ENCODE measurements at regions not wholly inside any gene's neighbourhood (a gene's known extent, or its start where the extent isn't known, plus 50 kb on each side); places are given as distances from the start of the nearest gene placed in this dataset.

DNA sequence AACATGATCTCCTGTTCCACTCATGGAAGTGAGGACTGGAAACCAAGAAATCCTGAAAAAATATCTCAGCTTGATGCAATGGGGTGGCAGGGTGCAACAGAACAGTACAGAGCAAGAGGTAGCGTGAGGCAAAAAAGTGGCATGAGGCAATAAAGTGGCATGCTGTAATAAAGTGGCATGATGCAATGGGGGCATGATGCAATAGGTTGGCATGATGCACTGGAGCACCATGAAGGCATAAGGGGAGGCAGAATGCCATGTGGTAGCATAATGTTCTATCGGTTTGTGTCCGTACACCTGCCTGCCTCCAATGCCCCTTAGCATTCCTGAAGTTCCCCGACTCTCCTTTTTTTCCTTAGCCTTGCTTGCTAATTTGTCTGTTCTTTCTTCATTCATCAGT, 648.4 kb downstream of the TMEM182 start:
- no CpG with 5 or more reads among the region's 4 CpGs for WGBS (ENCODE audit: extremely low coverage, insufficient read length, low lambda C conversion rate)
- Histone ChIP-seq H3K4me1 (ENCODE audit: insufficient read depth, low read length) (no peaks in the 10 kb centered on the region), H3K56ac (ENCODE audit: insufficient read length, low read depth, low read length) (no peak overlapping the region), H2BK120ac (ENCODE audit: low read depth, low read length, poor library complexity, severe bottlenecking) (no peak overlapping the region), H2AK5ac (ENCODE audit: insufficient read length, low read length) (no peak overlapping the region), H3K9ac (ENCODE audit: extremely low read depth, insufficient read length, low read length) (no peak overlapping the region), H4K8ac (replicated peaks; ENCODE audit: insufficient read length, low read depth, low read length) (no peak overlapping the region), H3K23ac (ENCODE audit: insufficient read length, low read depth, low read length) (no peak overlapping the region), H3K27me3 (ENCODE audit: insufficient read depth, low read length) (no peaks in the 10 kb centered on the region), H4K5ac (ENCODE audit: insufficient read length, low read depth, low read length) (no peak overlapping the region), H3K18ac (ENCODE audit: insufficient read length, low read depth, low read length) (no peak overlapping the region), H4K91ac (ENCODE audit: insufficient read length, low read depth, low read length) (no peak overlapping the region), H3K79me1 (ENCODE audit: insufficient read depth, low read depth, low read length, poor library complexity, severe bottlenecking) (no peaks in the 10 kb centered on the region), H2AFZ (ENCODE audit: low read length) (no peak overlapping the region), H2BK5ac (ENCODE audit: insufficient read length, low read length) (no peak overlapping the region), H3K27ac (ENCODE audit: insufficient read length, low read depth, low read length) (no peak overlapping the region), H4K20me1 (ENCODE audit: control insufficient read depth, insufficient read depth, insufficient read length) (no peaks in the 10 kb centered on the region), H2BK15ac (ENCODE audit: low read depth, low read length) (no peak overlapping the region), H3K9me3 (ENCODE audit: control insufficient read depth, low read depth, low read length) (no peaks in the 10 kb centered on the region), H2BK20ac (ENCODE audit: low read depth, low read length, poor library complexity, severe bottlenecking) (no peak overlapping the region), H3K79me2 (ENCODE audit: insufficient read depth, low read length) (no peaks in the 10 kb centered on the region), H3T11ph (ENCODE audit: low read length) (no peak overlapping the region), H3K4me2 (ENCODE audit: insufficient read depth, insufficient read length, low read length) (no peak overlapping the region), H3K4ac (ENCODE audit: low read depth, low read length) (no peak overlapping the region), H3K23me2 (ENCODE audit: insufficient read length, low read depth, low read length, poor library complexity, severe bottlenecking) (no peaks in the 10 kb centered on the region), H3K14ac (ENCODE audit: insufficient read depth, low read length) (no peak overlapping the region), H2BK12ac (ENCODE audit: insufficient read length, low read depth, low read length) (no peak overlapping the region)
- Mint-ChIP-seq H3K36me3 (ENCODE audit: insufficient read depth in 1 of 3, low read depth in 3 of 3) (no peaks in the 10 kb centered on the region; a peak in 2 of 7 replicates), H3K27ac (no peak overlapping the region), H3K27me3 (ENCODE audit: low read depth) (no peaks in the 10 kb centered on the region), H3K4me1 (peaks cover 0 to 5% of the 10 kb centered on the region in 2 experiments; a peak in 1 of 4 replicates), H3K9me3 (no peaks in the 10 kb centered on the region), H3K4me3 (no peak overlapping the region)
- no peak for TF ChIP-seq CTCF (conservative IDR thresholded peaks at IDR 0.05)
- no peak for DNase-seq
